ENCODE measurements at regions not wholly inside any gene's neighbourhood (a gene's known extent, or its start where the extent isn't known, plus 50 kb on each side); places are given as distances from the start of the nearest gene placed in this dataset.

- TF ChIP-seq CTCF (IDR thresholded peaks at IDR 0.05; ENCODE audit: borderline replicate concordance, extremely low read depth, insufficient read depth): no peak
- H3K9ac ChIP-seq (ENCODE audit: low read length in 3 of 3): no peak overlapping the region
- DNase-seq (no peak), FAIRE-seq (no peak)
- intact Hi-C loops (cut with DNase I): no loop called here
- no peaks in the 10 kb centered on the region for H3K27me3 ChIP-seq (ENCODE audit: control insufficient read depth, insufficient read depth, low read length)
- H3K4me1 ChIP-seq (ENCODE audit: control insufficient read depth in 2 of 3, insufficient read depth in 2 of 3, low read depth in 1 of 3, low read length in 3 of 3): peaks cover 0 to 22% (median 12%) of the 10 kb centered on the region in 3 donors
- no peak overlapping the region for H3K27ac ChIP-seq (ENCODE audit: low read depth in 2 of 2, low read length in 2 of 2)
- no peaks in the 10 kb centered on the region for H3K36me3 ChIP-seq (ENCODE audit: control insufficient read depth in 2 of 3, insufficient read depth in 3 of 3, low read length in 3 of 3)
- no peaks in the 10 kb centered on the region for H3K9me3 ChIP-seq (ENCODE audit: control insufficient read depth in 2 of 3, insufficient read depth in 1 of 3, low read length in 3 of 3)
- no peak overlapping the region for H3K4me3 ChIP-seq (ENCODE audit: low read length in 3 of 3)
Measured at GRCh38 chr2:134134313-134134706, 119.6 kb upstream of the MGAT5 start.

GRCh38 chr2:134134827-134135226 lies 119.0 kb upstream of the MGAT5 start:
- FAIRE-seq (no peak), DNase-seq (no peak)
- Histone ChIP-seq H3K27me3 (ENCODE audit: control insufficient read depth, insufficient read depth, low read length) (no peaks in the 10 kb centered on the region), H3K9me3 (ENCODE audit: control insufficient read depth in 2 of 3, insufficient read depth in 1 of 3, low read length in 3 of 3) (no peaks in the 10 kb centered on the region), H3K27ac (ENCODE audit: low read depth in 2 of 2, low read length in 2 of 2) (no peak overlapping the region), H3K36me3 (ENCODE audit: control insufficient read depth in 2 of 3, insufficient read depth in 3 of 3, low read length in 3 of 3) (no peaks in the 10 kb centered on the region), H3K9ac (ENCODE audit: low read length in 3 of 3) (no peak overlapping the region), H3K4me1 (ENCODE audit: control insufficient read depth in 2 of 3, insufficient read depth in 2 of 3, low read depth in 1 of 3, low read length in 3 of 3) (peaks cover 0 to 22% (median 12%) of the 10 kb centered on the region in 3 donors), H3K4me3 (ENCODE audit: low read length in 3 of 3) (no peak overlapping the region)
- TF ChIP-seq CTCF (IDR thresholded peaks at IDR 0.05; ENCODE audit: borderline replicate concordance, extremely low read depth, insufficient read depth): no peak
- intact Hi-C loops (cut with DNase I): no loop called here

- no peaks in the 10 kb centered on the region for H3K9me3 ChIP-seq (ENCODE audit: control insufficient read depth in 2 of 3, insufficient read depth in 1 of 3, low read length in 3 of 3)
Measured at GRCh38 chr2:134135793-134136192, 118.1 kb upstream of the MGAT5 start.

More at GRCh38 chr2:134135793-134136192, 118.1 kb upstream of the MGAT5 start:
- intact Hi-C loops (cut with DNase I): no loop called here
- Histone ChIP-seq H3K36me3 (ENCODE audit: control insufficient read depth in 2 of 3, insufficient read depth in 3 of 3, low read length in 3 of 3) (no peaks in the 10 kb centered on the region), H3K27me3 (ENCODE audit: control insufficient read depth, insufficient read depth, low read length) (no peaks in the 10 kb centered on the region), H3K4me3 (ENCODE audit: low read length in 3 of 3) (no peak overlapping the region), H3K9ac (ENCODE audit: low read length in 3 of 3) (no peak overlapping the region), H3K27ac (ENCODE audit: low read depth in 2 of 2, low read length in 2 of 2) (no peak overlapping the region), H3K4me1 (ENCODE audit: control insufficient read depth in 2 of 3, insufficient read depth in 2 of 3, low read depth in 1 of 3, low read length in 3 of 3) (peaks cover 0 to 22% (median 17%) of the 10 kb centered on the region in 3 donors)
- TF ChIP-seq CTCF (IDR thresholded peaks at IDR 0.05; ENCODE audit: borderline replicate concordance, extremely low read depth, insufficient read depth): no peak
- no peak for DNase-seq
- no peak for FAIRE-seq
